IMR-90 (cell line): ENCODE measurements at regions not wholly inside any gene's neighbourhood (a gene's known extent, or its start where the extent isn't known, plus 50 kb on each side); places are given as distances from the start of the nearest gene placed in this dataset.

Experiments
- ATAC-seq: fragments of 200-7000 bp; cut with Tn5 transposase; 2 replicates; pipeline ENCODE4 v1.9.1; 2020; ENCODE audit warnings: low read depth, mild to moderate bottlenecking, moderate library complexity
- BruUV-seq: library from RNA; stranded (reverse); fragments of 400-500 nt; replicated peaks from 2 replicates; lab custom pipeline; 2021; lab: Mats Ljungman, UMichigan
- CTCF ChIA-PET: fragments of 300-600 bp; formaldehyde crosslinking; extraction: SDS; loops from one replicate; lab custom pipeline; 2021; ENCODE audit warnings: antibody characterized with exemption; lab: Yijun Ruan, JAX
- POLR2A ChIA-PET: fragments of 300-600 bp; sonication (Branson Sonifier 250); formaldehyde crosslinking; loops from one replicate; lab custom pipeline; 2022; ENCODE audit warnings: antibody characterized with exemption; ENCODE audit not compliant: unreplicated experiment; lab: Charles Lee
- DNase-seq: peaks from one replicate; pipeline ENCODE4 v3.0.0; 2013
- H2AFZ ChIP-seq: replicated peaks from 2 replicates; pipeline ENCODE3; 2013; ENCODE audit warnings: low read length, mild to moderate bottlenecking; ENCODE audit not compliant: poor library complexity
- H2AK5ac ChIP-seq: 2 replicates; pipeline ENCODE4 v1.6.1; 2013; ENCODE audit warnings: low read depth, low read length, inconsistent platforms
- H2AK9ac ChIP-seq: replicated peaks from 2 replicates; pipeline ENCODE3; 2013; ENCODE audit warnings: mild to moderate bottlenecking, low read depth, low read length, moderate library complexity; ENCODE audit not compliant: poor library complexity
- H2BK120ac ChIP-seq: 2 replicates; pipeline ENCODE4 v1.6.1; 2013; ENCODE audit warnings: low read depth, low read length, inconsistent platforms
- H2BK15ac ChIP-seq: 3 replicates; pipeline ENCODE4 v1.6.1; 2013; ENCODE audit warnings: low read depth, low read length, inconsistent platforms
- H2BK20ac ChIP-seq: 2 replicates; pipeline ENCODE4 v1.6.1; 2013; ENCODE audit warnings: low read depth, mild to moderate bottlenecking, inconsistent platforms, low read length, moderate library complexity
- H2BK5ac ChIP-seq: 2 replicates; pipeline ENCODE4 v1.6.1; 2013; ENCODE audit warnings: mild to moderate bottlenecking, low read depth, low read length, inconsistent platforms; ENCODE audit not compliant: poor library complexity, severe bottlenecking
- H3K14ac ChIP-seq: replicated peaks from 2 replicates; pipeline ENCODE4 v1.6.1; 2013; ENCODE audit warnings: low read depth, low read length, inconsistent platforms
- H3K18ac ChIP-seq: 2 replicates; pipeline ENCODE4 v1.6.1; 2013; ENCODE audit warnings: low read depth, low read length, control low read depth
- H3K23ac ChIP-seq: 2 replicates; pipeline ENCODE4 v1.6.1; 2013; ENCODE audit warnings: low read depth, low read length, inconsistent platforms
- H3K27ac ChIP-seq: 2 replicates; pipeline ENCODE4 v1.5.1; 2013; ENCODE audit warnings: mild to moderate bottlenecking, control low read depth, low read length; ENCODE audit not compliant: insufficient read depth
- H3K27me3 ChIP-seq: 2 replicates; pipeline ENCODE4 v1.6.1; 2013; ENCODE audit warnings: low read length; ENCODE audit not compliant: control insufficient read depth, insufficient read depth
- H3K36me3 ChIP-seq: 2 replicates; pipeline ENCODE4 v1.6.1; 2013; ENCODE audit warnings: low read length, mixed read lengths; ENCODE audit not compliant: control insufficient read depth, insufficient read depth
- H3K4ac ChIP-seq: 2 replicates; pipeline ENCODE4 v1.6.1; 2013; ENCODE audit warnings: low read depth, low read length, inconsistent platforms
- H3K4me1 ChIP-seq: 2 replicates; pipeline ENCODE4 v1.6.1; 2013; ENCODE audit warnings: low read length, mixed read lengths; ENCODE audit not compliant: control insufficient read depth, insufficient read depth
- H3K4me2 ChIP-seq: 2 replicates; pipeline ENCODE4 v1.6.1; 2013; ENCODE audit warnings: low read depth, mild to moderate bottlenecking, control low read depth, low read length, moderate library complexity
- H3K4me3 ChIP-seq: 2 replicates; pipeline ENCODE4 v1.5.1; 2013; ENCODE audit warnings: low read depth, mild to moderate bottlenecking, control low read depth, low read length, moderate library complexity; ENCODE audit not compliant: insufficient read depth
- H3K56ac ChIP-seq: 2 replicates; pipeline ENCODE4 v1.6.1; 2013; ENCODE audit warnings: low read length, inconsistent platforms; ENCODE audit not compliant: insufficient read depth; ENCODE audit errors: extremely low read depth
- H3K79me1 ChIP-seq, 2 experiments: 2 replicates each; pipeline ENCODE4 v1.6.1; 2013; ENCODE audit warnings: low read length in 2 of 2, inconsistent platforms in 1 of 2, low read depth in 1 of 2
- H3K9ac ChIP-seq: 2 replicates; pipeline ENCODE4 v1.6.1; 2013; ENCODE audit warnings: low read depth, low read length, control low read depth
- H3K9me1 ChIP-seq: 2 replicates; pipeline ENCODE4 v1.6.1; 2013; ENCODE audit warnings: low read length, inconsistent platforms; ENCODE audit not compliant: insufficient read depth
- H3K9me3 ChIP-seq: 2 replicates; pipeline ENCODE4 v1.6.1; 2013; ENCODE audit warnings: low read length; ENCODE audit not compliant: control insufficient read depth, insufficient read depth
- H4K20me1 ChIP-seq: 2 replicates; pipeline ENCODE4 v1.6.1; 2013; ENCODE audit warnings: low read length, inconsistent platforms; ENCODE audit not compliant: insufficient read depth
- H4K5ac ChIP-seq: 2 replicates; pipeline ENCODE4 v1.6.1; 2013; ENCODE audit warnings: mild to moderate bottlenecking, low read depth, low read length, control low read depth
- H4K8ac ChIP-seq, 2 experiments: 2 replicates each; pipeline ENCODE4 v1.6.1; 2013; ENCODE audit warnings: low read depth in 2 of 2, low read length in 2 of 2, control low read depth in 1 of 2, inconsistent platforms in 1 of 2
- H4K91ac ChIP-seq: 2 replicates; pipeline ENCODE4 v1.6.1; 2013; ENCODE audit warnings: low read depth, low read length, inconsistent platforms; ENCODE audit not compliant: insufficient read depth
- BHLHE40 ChIP-seq: fragments of 150-350 bp; IDR thresholded peaks from 2 replicates; pipeline ENCODE4 v1.6.1; 2016; ENCODE audit warnings: mild to moderate bottlenecking, low read depth, low read length
- CHD1 ChIP-seq: IDR thresholded peaks from 2 replicates; pipeline ENCODE4 v1.6.1; 2012; ENCODE audit warnings: low read depth, low read length, improper control_type of control experiment
- MAZ ChIP-seq: IDR thresholded peaks from 2 replicates; pipeline ENCODE4 v1.6.1; 2012; ENCODE audit warnings: low read depth, mild to moderate bottlenecking, low read length, improper control_type of control experiment, moderate library complexity, borderline replicate concordance
- NFE2L2 ChIP-seq: fragments of 150-350 bp; IDR thresholded peaks from 2 replicates; pipeline ENCODE4 v1.6.1; 2016; ENCODE audit warnings: low read depth, mild to moderate bottlenecking, low read length
- POLR2A ChIP-seq: IDR thresholded peaks from 2 replicates; pipeline ENCODE4 v1.6.1; 2012; ENCODE audit warnings: mild to moderate bottlenecking, low read depth, low read length
- RAD21 ChIP-seq: IDR thresholded peaks from 2 replicates; pipeline ENCODE4 v1.6.1; 2012; ENCODE audit warnings: low read length, improper control_type of control experiment
- RFX5 ChIP-seq: IDR thresholded peaks from 2 replicates; pipeline ENCODE4 v1.8.0; 2012; ENCODE audit warnings: low read depth, mild to moderate bottlenecking, low read length, moderate library complexity
- USF2 ChIP-seq: fragments of 150-350 bp; IDR thresholded peaks from 2 replicates; pipeline ENCODE4 v1.6.1; 2017; ENCODE audit warnings: mild to moderate bottlenecking, antibody characterized with exemption, low read length, low read depth
- WGBS, 2 experiments: methylation state at CpG; one replicate each; pipeline versions ENCODE4 v1.1.5 to v1.1.7; 2013; ENCODE audit warnings: missing lambda C conversion rate in 2 of 2; ENCODE audit not compliant: insufficient read length in 1 of 2; ENCODE audit errors: extremely low coverage in 2 of 2; 5-methylcytosine and 5-hydroxymethylcytosine counted together
- dilution Hi-C: fragments of 300-500 bp; cut with HindIII; formaldehyde crosslinking; loops from one replicate; pipeline ENCODE4 v1.14.3; 2018; ENCODE audit warnings: low sequenced_read_pairs; ENCODE audit not compliant: unreplicated experiment
- in situ Hi-C: fragments of 300-500 bp; cut with MboI; formaldehyde crosslinking; loops from 3 replicates; pipeline ENCODE4 v1.14.3; 2019; ENCODE audit warnings: low sequenced_read_pairs, inconsistent platforms, mixed read lengths
- intact Hi-C: fragments of 100-400 bp; cut with micrococcal nuclease; formaldehyde crosslinking; loops from 2 replicates; pipeline ENCODE4 v1.10.0; 2022

DNA sequence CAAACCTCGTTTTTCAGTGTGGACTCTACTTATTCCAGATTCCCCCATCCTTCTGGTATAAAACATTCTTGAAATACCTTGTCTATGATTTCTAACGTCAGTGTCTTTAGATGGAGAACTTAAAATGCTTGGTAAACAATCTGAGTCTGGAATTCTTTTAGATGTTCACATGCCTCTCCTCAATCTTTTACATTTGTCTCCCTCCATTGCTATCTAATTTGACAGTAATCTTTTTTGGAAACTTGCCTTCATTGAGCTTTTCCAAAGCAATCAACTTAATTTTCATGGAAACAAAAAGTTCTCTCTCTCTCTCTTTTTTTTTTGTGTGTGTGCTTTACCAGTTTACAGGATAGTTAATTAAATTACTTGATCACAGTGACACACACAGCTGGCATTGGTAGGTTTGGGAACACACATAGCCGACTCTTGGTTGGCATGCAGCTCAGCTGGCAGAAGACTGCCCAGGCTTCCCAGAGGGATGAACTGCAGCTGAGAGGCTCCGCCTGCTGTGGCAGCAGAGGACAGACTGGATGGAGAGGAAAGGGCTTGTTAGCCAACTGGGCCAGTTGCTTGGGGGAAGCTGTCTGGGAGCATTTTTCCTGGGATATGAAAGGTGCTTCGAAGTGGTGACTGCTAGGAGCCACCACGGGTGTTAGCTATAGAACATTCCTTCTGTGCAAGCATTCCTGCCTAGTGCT, 271.3 kb downstream of the ZSWIM6 start:
- intact Hi-C loops (no loop called here), in situ Hi-C loops (no loop called here), dilution Hi-C loops (no loop called here)
- Histone ChIP-seq H3K56ac (no peak overlapping the region), H3K4me3 (no peak overlapping the region), H2BK20ac (no peak overlapping the region; the same call in 1 of the 2 replicates), H2AK9ac (no peak overlapping the region), H3K4me1 (peaks cover 14% of the 10 kb centered on the region), H2BK5ac (no peak overlapping the region), H3K36me3 (no peaks in the 10 kb centered on the region), H2AFZ (no peak overlapping the region), H3K4ac (peak overlapping the region; percentile 7; the same call in 1 of the 2 replicates), H2BK15ac (no peak overlapping the region), H3K9ac (no peak overlapping the region), H4K5ac (no peak overlapping the region), H3K9me3 (no peaks in the 10 kb centered on the region), H4K20me1 (no peaks in the 10 kb centered on the region), H3K23ac (no peak overlapping the region), H4K8ac (no peak overlapping the region), H3K4me2 (no peak overlapping the region; the same call in 1 of the 2 replicates), H3K27ac (no peak overlapping the region), H3K9me1 (peaks cover 15% of the 10 kb centered on the region; the same call in 1 of the 2 replicates), H2BK120ac (no peak overlapping the region; the same call in 1 of the 2 replicates), H4K91ac (peak overlapping the region; percentile 8; the same call in 1 of the 2 replicates), H3K79me1 (no peaks in the 10 kb centered on the region), H2AK5ac (no peak overlapping the region), H3K27me3 (peaks cover 3% of the 10 kb centered on the region; the same call in 1 of the 2 replicates), H3K14ac (no peak overlapping the region), H3K18ac (no peak overlapping the region; the same call in 1 of the 2 replicates)
- no peak for DNase-seq
- WGBS, 2 experiments: 0% methylated on average over 1 of the region's 6 CpGs; no CpG with 5 or more reads in 1 of the 2 experiments
- peak; percentile 58 for ATAC-seq
- TF ChIP-seq RAD21 (no peak), RFX5 (no peak), POLR2A (no peak), NFE2L2 (no peak), CHD1 (no peak), BHLHE40 (no peak), USF2 (no peak), MAZ (no peak)
- no TSS peak for BruUV-seq
- ChIA-PET POLR2A (no interaction called here), CTCF (interaction anchor here (1.2 to 2.4 kb wide), 2 partner anchors 19 to 55 kb away, joined by 4 to 8 read pairs; no protein-coding TSS in a partner anchor)
